ENCODE measurements at regions not wholly inside any gene's neighbourhood (a gene's known extent, or its start where the extent isn't known, plus 50 kb on each side); places are given as distances from the start of the nearest gene placed in this dataset.

DNA sequence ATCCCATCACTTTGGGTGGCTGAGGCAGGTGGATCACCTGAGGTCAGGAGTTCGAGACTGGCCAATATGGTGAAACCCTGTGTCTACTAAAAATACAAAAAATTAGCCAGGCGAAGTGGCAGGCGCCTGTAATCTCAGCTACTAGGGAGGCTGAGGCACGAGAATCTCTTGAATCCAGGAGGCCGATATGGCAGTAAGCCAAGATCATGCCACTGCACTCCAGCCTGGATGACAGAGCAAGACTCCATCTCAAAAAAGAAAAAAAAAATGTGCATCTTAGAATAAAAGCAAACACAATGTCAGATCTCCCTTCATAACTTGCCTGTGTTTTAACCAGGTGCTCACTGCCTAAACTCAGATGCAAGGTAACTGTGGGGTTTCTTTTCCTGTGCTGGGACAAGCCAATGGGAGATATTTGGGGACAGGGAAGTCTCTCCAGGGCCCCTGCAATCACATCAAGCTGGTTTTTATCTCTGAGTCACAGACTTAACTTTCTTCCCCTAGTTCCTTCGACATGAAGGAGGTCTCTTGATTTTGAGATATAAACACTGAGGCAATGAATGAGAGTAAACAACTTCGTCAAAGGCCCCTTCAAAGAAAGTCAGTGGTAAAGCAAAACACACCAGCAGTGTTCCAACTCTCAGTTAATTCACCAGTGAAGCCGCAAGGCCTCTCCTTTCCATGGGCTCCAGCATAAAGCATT, 99.1 kb downstream of the SNX18 start:
- no peak for TF ChIP-seq POLR2A (IDR thresholded peaks at IDR 0.05; ENCODE audit: low read depth, low read length)
- TF ChIP-seq TAF1 (IDR thresholded peaks at IDR 0.05; ENCODE audit: borderline replicate concordance, low read depth, low read length) = no peak
- TF ChIP-seq POLR2AphosphoS5 (IDR thresholded peaks at IDR 0.05; ENCODE audit: low read depth, low read length) = no peak

All from GM12892 (cell line).